ENCODE measurements at regions not wholly inside any gene's neighbourhood (a gene's known extent, or its start where the extent isn't known, plus 50 kb on each side); places are given as distances from the start of the nearest gene placed in this dataset.
"Not testable (repeated sequence)": the region's sequence is repeated elsewhere in the genome, so short reads cannot be mapped to it uniquely, and the experiment has no call there.

DNA sequence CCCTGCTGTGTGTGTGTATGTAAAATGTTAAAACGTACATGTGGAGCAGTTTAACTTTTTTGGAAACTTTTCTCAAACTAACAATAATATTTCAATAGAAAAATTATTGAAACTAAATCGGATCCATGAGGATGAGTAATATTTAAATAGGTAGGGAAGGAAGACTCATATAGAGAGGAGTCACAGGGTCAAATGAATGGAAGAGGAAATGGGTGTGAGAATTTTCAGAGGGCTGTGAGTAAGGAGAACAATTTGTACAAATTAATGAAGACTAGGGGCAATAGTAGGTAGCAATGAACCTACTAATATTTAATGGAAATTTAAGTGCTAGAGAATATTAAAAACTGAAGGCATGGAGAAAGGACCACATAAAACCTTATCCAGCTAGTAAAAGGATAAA is 290.7 kb upstream of the PCDH18 start:
- no peak for DNase-seq (ENCODE audit: low read depth)
- no peak overlapping the region for H3K4me3 ChIP-seq (ENCODE audit: control insufficient read depth, low read depth, low read length)
- TF ChIP-seq, protein P1, sequence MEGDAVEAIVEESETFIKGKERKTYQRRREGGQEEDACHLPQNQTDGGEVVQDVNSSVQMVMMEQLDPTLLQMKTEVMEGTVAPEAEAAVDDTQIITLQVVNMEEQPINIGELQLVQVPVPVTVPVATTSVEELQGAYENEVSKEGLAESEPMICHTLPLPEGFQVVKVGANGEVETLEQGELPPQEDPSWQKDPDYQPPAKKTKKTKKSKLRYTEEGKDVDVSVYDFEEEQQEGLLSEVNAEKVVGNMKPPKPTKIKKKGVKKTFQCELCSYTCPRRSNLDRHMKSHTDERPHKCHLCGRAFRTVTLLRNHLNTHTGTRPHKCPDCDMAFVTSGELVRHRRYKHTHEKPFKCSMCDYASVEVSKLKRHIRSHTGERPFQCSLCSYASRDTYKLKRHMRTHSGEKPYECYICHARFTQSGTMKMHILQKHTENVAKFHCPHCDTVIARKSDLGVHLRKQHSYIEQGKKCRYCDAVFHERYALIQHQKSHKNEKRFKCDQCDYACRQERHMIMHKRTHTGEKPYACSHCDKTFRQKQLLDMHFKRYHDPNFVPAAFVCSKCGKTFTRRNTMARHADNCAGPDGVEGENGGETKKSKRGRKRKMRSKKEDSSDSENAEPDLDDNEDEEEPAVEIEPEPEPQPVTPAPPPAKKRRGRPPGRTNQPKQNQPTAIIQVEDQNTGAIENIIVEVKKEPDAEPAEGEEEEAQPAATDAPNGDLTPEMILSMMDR (conservative IDR thresholded peaks at IDR 0.05; ENCODE audit: control insufficient read depth, insufficient read depth, low read depth, low read length): no peak

DNA sequence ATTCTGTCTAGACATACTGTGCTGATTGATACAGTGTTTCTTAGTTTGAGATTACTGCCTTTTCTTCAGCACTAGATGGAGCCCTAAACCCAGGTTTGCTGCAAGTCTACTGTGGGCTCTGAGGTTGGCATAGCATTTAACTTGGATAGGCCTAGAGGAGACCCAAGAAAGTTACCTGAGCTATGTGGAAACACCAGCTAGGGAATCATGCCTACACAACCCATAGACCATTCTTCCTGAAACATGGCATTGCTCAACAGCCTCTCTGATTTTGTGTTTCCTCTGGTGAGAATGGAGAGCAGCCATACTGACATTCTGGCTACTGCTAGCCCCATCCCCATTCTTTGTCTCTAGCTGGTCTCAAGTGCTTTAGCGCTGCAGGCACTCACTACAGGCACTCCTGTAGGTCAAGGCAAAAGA is 287.7 kb upstream of the PCDH18 start:
- TF ChIP-seq, protein P1 (conservative IDR thresholded peaks at IDR 0.05; ENCODE audit: control insufficient read depth, insufficient read depth, low read depth, low read length): peak; percentile 74
- peak; percentile 63 for DNase-seq (ENCODE audit: low read depth)
- no peak overlapping the region for H3K4me3 ChIP-seq (ENCODE audit: control insufficient read depth, low read depth, low read length)

DNA sequence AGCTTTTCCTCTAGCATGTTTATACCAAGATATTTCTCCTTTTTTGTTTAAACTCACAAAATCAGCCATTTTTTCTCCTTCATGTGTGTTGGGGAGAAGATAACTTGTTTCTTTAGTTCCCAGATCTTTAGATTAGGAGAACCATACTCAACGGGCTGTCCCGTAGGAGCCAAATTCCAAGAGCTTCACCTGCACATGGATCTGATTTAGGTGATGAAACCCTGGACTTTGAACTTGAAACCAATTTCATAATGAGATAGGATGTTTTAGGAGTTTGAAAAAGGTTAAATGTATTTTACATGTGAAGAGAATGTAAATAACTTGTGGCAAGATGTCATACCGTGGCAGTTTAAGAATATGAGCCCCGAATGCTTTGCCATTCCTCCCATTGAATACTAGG is 280.0 kb upstream of the PCDH18 start:
- DNase-seq (ENCODE audit: low read depth): no peak
- TF ChIP-seq, protein P1 (conservative IDR thresholded peaks at IDR 0.05; ENCODE audit: control insufficient read depth, insufficient read depth, low read depth, low read length): no peak
- H3K4me3 ChIP-seq (ENCODE audit: control insufficient read depth, low read depth, low read length): no peak overlapping the region

DNA sequence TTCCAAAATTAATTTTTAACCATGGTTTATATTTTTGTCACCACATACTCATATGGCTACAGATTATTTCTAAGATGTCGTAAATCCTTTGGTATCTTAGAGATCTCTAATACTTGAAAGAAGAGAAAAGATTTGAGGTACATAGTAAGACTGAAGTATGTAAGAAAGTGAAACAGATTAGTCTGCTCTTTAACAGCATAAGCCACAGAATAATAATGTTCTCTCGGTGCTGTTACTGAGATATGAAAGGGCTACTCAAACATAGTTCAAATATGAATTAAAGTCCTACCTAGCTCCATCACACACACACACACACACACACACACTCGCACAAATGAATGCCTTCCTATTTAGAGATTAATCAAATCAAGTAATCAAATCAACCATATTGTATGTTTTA is 274.1 kb upstream of the PCDH18 start:
- DNase-seq (ENCODE audit: low read depth): no peak
- H3K4me3 ChIP-seq (ENCODE audit: control insufficient read depth, low read depth, low read length): no peak overlapping the region
- TF ChIP-seq, protein P1 (conservative IDR thresholded peaks at IDR 0.05; ENCODE audit: control insufficient read depth, insufficient read depth, low read depth, low read length): no peak

DNA sequence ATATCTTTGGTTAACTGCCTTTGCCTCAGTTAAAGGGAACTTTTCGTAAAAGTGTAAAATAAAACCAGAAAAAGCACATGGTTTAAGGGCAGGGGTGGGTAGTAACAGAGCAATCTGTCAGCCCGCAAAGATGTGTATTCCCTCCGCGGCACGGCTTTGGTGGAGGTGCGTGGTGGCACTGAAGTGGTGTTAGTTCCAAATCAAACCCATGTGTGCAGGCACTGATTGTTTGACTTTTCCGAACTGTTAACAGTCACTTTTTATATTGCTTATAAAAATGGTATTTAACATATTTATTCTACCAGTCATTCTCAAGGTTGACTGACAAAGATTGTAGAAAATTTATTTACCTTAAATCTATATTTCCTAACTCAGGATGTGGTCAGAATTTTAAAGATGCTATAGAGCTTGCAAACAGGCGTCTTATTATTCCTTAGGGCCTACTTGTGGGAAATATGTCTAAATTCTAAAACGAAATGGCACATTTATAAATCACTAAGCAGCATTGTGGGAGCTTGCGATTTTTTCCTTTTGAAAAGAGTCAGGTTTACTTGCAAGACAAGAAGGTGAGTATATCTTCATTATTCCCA is 272.7 kb upstream of the PCDH18 start:
- no peak for DNase-seq (ENCODE audit: low read depth)
- TF ChIP-seq, protein P1 (conservative IDR thresholded peaks at IDR 0.05; ENCODE audit: control insufficient read depth, insufficient read depth, low read depth, low read length): no peak
- H3K4me3 ChIP-seq (ENCODE audit: control insufficient read depth, low read depth, low read length): no peak overlapping the region

DNA sequence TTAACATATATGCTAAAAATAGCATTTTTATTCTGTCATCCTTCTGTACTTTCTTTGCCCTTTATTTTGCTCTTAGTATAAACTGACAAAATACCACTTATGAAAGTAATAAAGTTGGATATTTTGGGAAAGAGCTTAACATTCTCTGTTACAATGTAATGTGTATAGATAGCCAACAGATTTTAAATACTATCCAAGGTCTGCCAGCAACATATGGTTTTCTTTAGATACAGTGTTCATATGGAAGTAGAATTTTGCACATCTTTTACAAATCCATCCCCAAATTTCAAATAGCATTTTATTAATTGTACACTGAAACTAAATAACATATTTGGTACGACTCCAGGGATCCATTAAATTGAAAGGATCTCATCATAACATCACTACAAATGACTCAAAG is 268.6 kb upstream of the PCDH18 start:
- DNase-seq (ENCODE audit: low read depth): no peak
- TF ChIP-seq, protein P1 (conservative IDR thresholded peaks at IDR 0.05; ENCODE audit: control insufficient read depth, insufficient read depth, low read depth, low read length): no peak
- H3K4me3 ChIP-seq (ENCODE audit: control insufficient read depth, low read depth, low read length): no peak overlapping the region

DNA sequence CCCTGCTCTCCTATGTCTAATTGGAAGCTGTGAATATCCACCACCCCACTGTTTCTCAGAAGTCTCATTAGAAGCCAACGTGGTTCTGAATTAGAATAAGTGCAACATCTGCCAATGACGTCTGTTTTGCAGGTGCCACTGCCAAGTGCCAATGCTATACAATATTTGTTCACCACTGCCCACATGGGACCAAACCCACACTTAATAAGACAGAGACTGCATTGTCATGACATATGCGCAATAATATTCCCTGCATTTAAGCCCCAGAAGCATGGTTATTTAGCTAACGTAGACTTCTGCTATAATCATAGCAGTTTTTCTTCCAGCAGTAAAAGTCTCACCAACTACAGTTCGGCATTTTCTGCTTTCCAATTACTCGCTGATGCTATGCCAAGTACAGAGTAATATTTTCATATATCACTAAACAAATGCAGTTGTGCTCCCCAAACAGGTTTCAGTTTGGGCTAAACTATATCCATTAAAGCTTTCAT is 262.5 kb upstream of the PCDH18 start:
- no peak overlapping the region for H3K4me3 ChIP-seq (ENCODE audit: control insufficient read depth, low read depth, low read length)
- peak; percentile 34 for DNase-seq (ENCODE audit: low read depth)
- TF ChIP-seq, protein P1 (conservative IDR thresholded peaks at IDR 0.05; ENCODE audit: control insufficient read depth, insufficient read depth, low read depth, low read length): no peak

DNA sequence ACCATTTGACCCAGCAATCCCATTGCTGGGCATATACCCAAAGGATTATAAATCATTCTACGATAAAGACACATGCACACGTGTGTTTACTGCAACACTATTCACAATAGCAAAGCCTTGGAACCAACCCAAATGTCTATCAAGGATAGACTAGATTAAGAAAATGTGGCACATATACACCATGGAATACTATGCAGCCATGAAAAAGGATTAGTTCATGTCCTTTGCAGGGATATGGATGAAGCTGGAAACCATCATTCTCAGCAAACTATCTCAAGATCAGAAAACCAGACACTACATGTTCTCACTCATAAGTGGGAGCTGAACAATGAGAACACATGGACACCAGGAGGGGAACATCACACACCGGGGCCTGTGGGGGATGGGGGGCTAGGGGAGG is 257.0 kb upstream of the PCDH18 start:
- not testable (repeated sequence) for H3K4me3 ChIP-seq (ENCODE audit: control insufficient read depth, low read depth, low read length); DNase-seq (ENCODE audit: low read depth)

DNA sequence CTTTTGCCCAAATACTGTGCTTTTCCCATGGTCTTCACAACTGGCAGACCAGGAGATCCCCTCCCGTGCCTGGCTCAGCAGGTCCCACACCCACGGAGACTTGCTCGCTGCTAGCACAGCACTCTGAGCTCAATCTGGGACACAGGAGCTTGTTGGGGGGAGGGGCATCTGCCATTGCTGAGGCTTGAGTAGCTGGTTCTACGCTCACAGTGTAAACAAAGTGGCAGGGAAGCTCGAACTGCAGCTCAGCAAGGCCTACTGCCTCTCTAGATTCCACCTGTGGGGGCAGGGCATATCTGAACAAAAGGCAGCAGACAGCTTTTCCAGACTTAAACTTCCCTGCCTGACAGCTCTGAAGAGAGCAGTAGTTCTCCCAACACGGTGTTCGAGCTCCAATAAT is 251.6 kb upstream of the PCDH18 start:
- not testable (repeated sequence) for DNase-seq (ENCODE audit: low read depth)

More for the DNA sequence above, 251.6 kb upstream of the PCDH18 start:
- H3K4me3 ChIP-seq (ENCODE audit: control insufficient read depth, low read depth, low read length): not testable (repeated sequence)

Measured in fibroblast of mammary gland (primary cell).